SK-N-SH (cell line): ENCODE measurements at regions not wholly inside any gene's neighbourhood (a gene's known extent, or its start where the extent isn't known, plus 50 kb on each side); places are given as distances from the start of the nearest gene placed in this dataset.

Experiments
- CTCF ChIA-PET: fragments of 300-600, 350-600 bp; formaldehyde crosslinking; extraction: SDS; loops from one replicate; lab custom pipeline; 2021; lab: Yijun Ruan, JAX
- POLR2A ChIA-PET: fragments of 350-600 bp; sonication (Branson Sonifier 250); formaldehyde crosslinking; extraction: SDS; loops from one replicate; lab custom pipeline; 2020; ENCODE audit warnings: antibody characterized with exemption, inconsistent platforms; lab: Yijun Ruan, JAX
- DNase-seq: peaks from one replicate; pipeline ENCODE4 v3.0.0; 2012
- H2AFZ ChIP-seq: fragments of 200-600 bp; sonication (generic); 2 replicates; pipeline ENCODE4 v1.8.1; 2016; ENCODE audit warnings: antibody characterized with exemption, mild to moderate bottlenecking, low read depth
- H3F3A ChIP-seq: fragments of 200-600 bp; sonication (generic); replicated peaks from 2 replicates; pipeline ENCODE3; 2016; ENCODE audit warnings: antibody characterized with exemption, mild to moderate bottlenecking; ENCODE audit not compliant: insufficient read depth
- H3K27ac ChIP-seq, 2 experiments: fragments of 200-500 bp in 1 of 2; fragments of 200-600 bp in 1 of 2; sonication (Bioruptor generic) in 1 of 2; sonication (generic), shearing (Covaris generic) in 1 of 2; 2 replicates each; pipeline versions ENCODE4 v1.5.1 to v1.6.1; 2014 to 2016; ENCODE audit warnings: low read depth in 2 of 2, inconsistent platforms in 1 of 2, low read length in 1 of 2, mild to moderate bottlenecking in 1 of 2, mixed read lengths in 1 of 2
- H3K27me3 ChIP-seq: fragments of 200-600 bp; sonication (generic), shearing (Covaris generic); 2 replicates; pipeline ENCODE4 v1.6.1; 2016; ENCODE audit warnings: mixed run types; ENCODE audit not compliant: insufficient read depth
- H3K36me3 ChIP-seq, 2 experiments: fragments of 200-500 bp in 1 of 2; fragments of 200-600 bp in 1 of 2; sonication (Bioruptor generic) in 1 of 2; sonication (generic) in 1 of 2; replicated peaks in 1 of 2; 2 replicates each; pipeline versions ENCODE3 to v1.5.1; 2014 to 2016; ENCODE audit warnings: low read length in 1 of 2, mild to moderate bottlenecking in 1 of 2; ENCODE audit not compliant: insufficient read depth in 2 of 2, control insufficient read depth in 1 of 2
- H3K4me1 ChIP-seq, 2 experiments: fragments of 200-500 bp in 1 of 2; fragments of 200-600 bp in 1 of 2; sonication (Bioruptor generic) in 1 of 2; sonication (generic), shearing (Covaris generic) in 1 of 2; 2 replicates each; pipeline versions ENCODE4 v1.5.1 to v1.6.1; 2014 to 2016; ENCODE audit warnings: low read depth in 1 of 2, low read length in 1 of 2, mixed run types in 1 of 2; ENCODE audit not compliant: insufficient read depth in 2 of 2, control insufficient read depth in 1 of 2
- H3K4me2 ChIP-seq: fragments of 200-600 bp; sonication (generic), shearing (Covaris generic); 2 replicates; pipeline ENCODE4 v1.6.1; 2017; ENCODE audit warnings: mixed run types
- H3K4me3 ChIP-seq, 2 experiments: fragments of 200-500 bp in 1 of 2; fragments of 200-600 bp in 1 of 2; sonication (Bioruptor generic) in 1 of 2; sonication (generic), shearing (Covaris generic) in 1 of 2; 2 replicates each; pipeline versions ENCODE4 v1.5.1 to v1.8.1; 2014 to 2016; ENCODE audit warnings: low read depth in 2 of 2, inconsistent platforms in 1 of 2, low read length in 1 of 2, mild to moderate bottlenecking in 1 of 2, mixed read lengths in 1 of 2, moderate library complexity in 1 of 2
- H3K79me2 ChIP-seq: fragments of 200-600 bp; sonication (generic); 2 replicates; pipeline ENCODE4 v1.8.1; 2017; ENCODE audit warnings: mild to moderate bottlenecking; ENCODE audit not compliant: insufficient read depth
- H3K9ac ChIP-seq: fragments of 200-600 bp; sonication (generic); 2 replicates; pipeline ENCODE4 v1.6.1; 2017; ENCODE audit warnings: mixed run types
- H3K9me2 ChIP-seq: fragments of 200-600 bp; sonication (generic); 2 replicates; pipeline ENCODE4 v1.6.1; 2017; ENCODE audit warnings: mixed run types
- H3K9me3 ChIP-seq: fragments of 200-600 bp; sonication (generic); 2 replicates; pipeline ENCODE4 v1.6.1; 2017; ENCODE audit warnings: mixed run types, mild to moderate bottlenecking, moderate library complexity
- H4K20me1 ChIP-seq: fragments of 200-600 bp; sonication (generic); 2 replicates; pipeline ENCODE4 v1.6.1; 2017; ENCODE audit warnings: mild to moderate bottlenecking, mixed run types; ENCODE audit not compliant: insufficient read depth
- CTCF ChIP-seq: fragments of 200-600 bp; sonication (generic); IDR thresholded peaks from 2 replicates; pipeline ENCODE4 v1.6.1; 2017; ENCODE audit warnings: antibody characterized with exemption, mild to moderate bottlenecking, moderate library complexity
- ELF1 ChIP-seq: IDR thresholded peaks from 2 replicates; pipeline ENCODE4 v1.4.0; 2012
- GABPA ChIP-seq: IDR thresholded peaks from 2 replicates; pipeline ENCODE4 v1.4.0; 2012; ENCODE audit warnings: low read depth, mild to moderate bottlenecking
- GATA2 ChIP-seq: sonication (generic); formaldehyde crosslinking; IDR thresholded peaks from 2 replicates; pipeline ENCODE4 v1.5.0; 2020; ENCODE audit warnings: mild to moderate bottlenecking, missing genetic modification reagents
- JUND ChIP-seq: IDR thresholded peaks from 2 replicates; pipeline ENCODE4 v1.4.0; 2012
- MEF2A ChIP-seq: IDR thresholded peaks from 2 replicates; pipeline ENCODE4 v1.4.0; 2012; ENCODE audit warnings: low read depth, borderline replicate concordance
- MXI1 ChIP-seq: IDR thresholded peaks from 2 replicates; pipeline ENCODE4 v1.6.1; 2012; ENCODE audit warnings: mild to moderate bottlenecking, low read depth, low read length, improper control_type of control experiment
- NRF1 ChIP-seq: IDR thresholded peaks from 2 replicates; pipeline ENCODE4 v1.6.1; 2012; ENCODE audit warnings: low read depth, mild to moderate bottlenecking, low read length
- REST ChIP-seq: IDR thresholded peaks from 2 replicates; pipeline ENCODE4 v1.6.1; 2012; ENCODE audit warnings: mild to moderate bottlenecking, low read depth, low read length, moderate library complexity
- RXRA ChIP-seq: IDR thresholded peaks from 2 replicates; pipeline ENCODE4 v1.4.0; 2012; ENCODE audit warnings: low read depth, mild to moderate bottlenecking, borderline replicate concordance
- TAF1 ChIP-seq: IDR thresholded peaks from 2 replicates; pipeline ENCODE4 v1.6.1; 2012; ENCODE audit warnings: low read depth, mild to moderate bottlenecking, low read length, moderate library complexity, borderline replicate concordance
- TCF12 ChIP-seq: IDR thresholded peaks from 2 replicates; pipeline ENCODE4 v1.4.0; 2012
- TEAD4 ChIP-seq: IDR thresholded peaks from 2 replicates; pipeline ENCODE4 v1.4.0; 2012; ENCODE audit warnings: mild to moderate bottlenecking, borderline replicate concordance; ENCODE audit not compliant: insufficient read depth
- WGBS: methylation state at CpG from one replicate; pipeline ENCODE4 v1.1.6; 2017; ENCODE audit warnings: low lambda C conversion rate; 5-methylcytosine and 5-hydroxymethylcytosine counted together

DNA sequence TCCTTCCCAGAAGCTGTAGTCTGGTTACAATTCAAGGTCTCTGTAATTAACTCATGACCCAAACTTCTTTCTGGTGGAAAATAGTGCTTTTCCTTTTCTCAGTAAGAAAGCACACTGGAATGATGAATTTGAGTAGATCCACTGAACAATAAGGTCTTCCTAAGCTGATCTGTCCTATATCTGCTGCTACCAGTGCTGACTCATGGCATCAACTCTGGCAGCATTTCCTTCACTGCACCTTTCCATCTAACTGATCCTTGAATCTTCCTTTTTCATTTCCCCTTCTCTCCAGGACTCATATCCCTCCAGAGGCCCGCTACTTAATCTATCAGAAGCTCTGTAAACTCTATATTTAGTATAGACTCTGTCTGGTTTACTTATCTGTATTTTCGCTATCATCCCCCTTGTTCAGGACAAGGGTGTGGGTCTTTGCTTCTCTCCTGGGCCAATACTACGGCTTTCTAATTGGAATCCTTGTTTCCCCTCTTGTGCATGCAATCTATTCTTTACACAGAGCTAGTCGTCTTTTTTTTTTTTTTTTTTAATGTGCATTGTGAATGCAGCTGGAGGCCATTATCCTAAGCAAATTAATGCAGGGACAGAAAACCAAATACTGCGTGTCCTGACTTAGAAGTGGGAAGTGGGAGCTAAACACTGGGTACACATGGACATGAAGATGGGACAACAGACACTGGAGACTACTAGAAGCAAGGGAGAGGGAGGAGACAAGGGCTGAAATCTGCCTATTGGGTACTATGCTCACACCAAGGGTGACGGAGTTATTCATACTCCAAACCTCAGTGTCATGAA is 192.2 kb upstream of the RPS23 start:
- H3K4me3 ChIP-seq: no peak overlapping the region
- no peak for TF ChIP-seq RXRA
- no peak for TF ChIP-seq MEF2A
- no peak for TF ChIP-seq NRF1
- TF ChIP-seq CTCF: no peak
- TF ChIP-seq REST: no peak
- TF ChIP-seq GATA2 (CRISPR knock-in tag): no peak
- no peak for TF ChIP-seq MXI1
- no peak for TF ChIP-seq TCF12
- no peak for TF ChIP-seq JUND
- no peak for TF ChIP-seq GABPA
- TF ChIP-seq TEAD4: no peak
- TF ChIP-seq ELF1: no peak
- TF ChIP-seq TAF1: no peak
- no peaks in the 10 kb centered on the region for H3K79me2 ChIP-seq
- H2AFZ ChIP-seq: no peak overlapping the region
- H3K9me3 ChIP-seq: no peaks in the 10 kb centered on the region
- no peaks in the 10 kb centered on the region for H3K27me3 ChIP-seq
- POLR2A ChIA-PET: no interaction called here
- no peaks in the 10 kb centered on the region for H4K20me1 ChIP-seq
- 78% methylated on average over 6 of the region's 6 CpGs for WGBS
- no peaks in the 10 kb centered on the region for H3K9me2 ChIP-seq
- no peak overlapping the region for H3K27ac ChIP-seq
- H3K9ac ChIP-seq: no peak overlapping the region
- H3F3A ChIP-seq: no peaks in the 10 kb centered on the region
- no peak for DNase-seq
- H3K36me3 ChIP-seq: no peaks in the 10 kb centered on the region
- H3K4me2 ChIP-seq: no peak overlapping the region
- H3K4me1 ChIP-seq: no peaks in the 10 kb centered on the region; a peak in 1 of 4 replicates
- CTCF ChIA-PET: interaction anchor here (1.5 kb wide), 1 partner anchor 118 kb away, joined by 3 read pairs; no protein-coding TSS in a partner anchor
